ENCODE measurements at regions not wholly inside any gene's neighbourhood (a gene's known extent, or its start where the extent isn't known, plus 50 kb on each side); places are given as distances from the start of the nearest gene placed in this dataset.

- H3K27ac Mint-ChIP-seq (ENCODE audit: unreplicated experiment): no peak overlapping the region
- Histone ChIP-seq H3K4me1 (ENCODE audit: insufficient read depth, low read length) (no peaks in the 10 kb centered on the region), H3K36me3 (ENCODE audit: insufficient read depth, low read length) (no peaks in the 10 kb centered on the region), H4K20me1 (ENCODE audit: insufficient read depth, low read length) (no peaks in the 10 kb centered on the region), H3K79me2 (ENCODE audit: insufficient read depth, low read length) (no peaks in the 10 kb centered on the region), H3K9me3 (ENCODE audit: insufficient read depth, low read depth, low read length) (no peaks in the 10 kb centered on the region), H3K27ac (ENCODE audit: low read depth, low read length) (no peak overlapping the region), H3K27me3 (ENCODE audit: insufficient read depth, low read length) (no peaks in the 10 kb centered on the region), H3K4me3 (ENCODE audit: insufficient read depth, low read depth, low read length) (no peak overlapping the region), H3K9ac (ENCODE audit: low read length) (no peak overlapping the region), H3K4me2 (ENCODE audit: low read length) (no peak overlapping the region), H2AFZ (ENCODE audit: low read depth, low read length) (no peak overlapping the region)
- H3K4me3 Mint-ChIP-seq (ENCODE audit: unreplicated experiment): no peak overlapping the region
- no peaks in the 10 kb centered on the region for H3K27me3 Mint-ChIP-seq (ENCODE audit: low read depth, unreplicated experiment)
- no peaks in the 10 kb centered on the region for H3K36me3 Mint-ChIP-seq (ENCODE audit: low read depth, unreplicated experiment)
- TF ChIP-seq CTCF (IDR thresholded peaks at IDR 0.05; ENCODE audit: insufficient read depth, low read depth, low read length): no peak
- no peak for TF ChIP-seq EZH2 (IDR thresholded peaks at IDR 0.05; ENCODE audit: insufficient read depth, low read length)
- peaks cover 13% of the 10 kb centered on the region for H3K4me1 Mint-ChIP-seq (ENCODE audit: low read depth, unreplicated experiment)
- DNase-seq (ENCODE audit: low read depth) (no peak), FAIRE-seq (no peak)
- peaks cover 5% of the 10 kb centered on the region for H3K9me3 Mint-ChIP-seq (ENCODE audit: unreplicated experiment)
Observed at GRCh38 chr17:65433157-65433556, 128.3 kb downstream of the AXIN2 start.

GRCh38 chr17:65431116-65431515 lies 130.3 kb downstream of the AXIN2 start:
- no peak for FAIRE-seq
- Mint-ChIP-seq H3K36me3 (ENCODE audit: low read depth, unreplicated experiment) (no peaks in the 10 kb centered on the region), H3K9me3 (ENCODE audit: unreplicated experiment) (peaks cover 5% of the 10 kb centered on the region)

More at GRCh38 chr17:65431116-65431515, 130.3 kb downstream of the AXIN2 start:
- Mint-ChIP-seq H3K27me3 (ENCODE audit: low read depth, unreplicated experiment) (peaks cover 7% of the 10 kb centered on the region), H3K4me1 (ENCODE audit: low read depth, unreplicated experiment) (peaks cover 13% of the 10 kb centered on the region), H3K4me3 (ENCODE audit: unreplicated experiment) (no peak overlapping the region), H3K27ac (ENCODE audit: unreplicated experiment) (no peak overlapping the region)
- no peaks in the 10 kb centered on the region for H4K20me1 ChIP-seq (ENCODE audit: insufficient read depth, low read length)
- H3K9me3 ChIP-seq (ENCODE audit: insufficient read depth, low read depth, low read length): no peaks in the 10 kb centered on the region
- no peak overlapping the region for H3K9ac ChIP-seq (ENCODE audit: low read length)
- no peak overlapping the region for H3K4me2 ChIP-seq (ENCODE audit: low read length)
- H3K4me1 ChIP-seq (ENCODE audit: insufficient read depth, low read length): no peaks in the 10 kb centered on the region
- H3K4me3 ChIP-seq (ENCODE audit: insufficient read depth, low read depth, low read length): no peak overlapping the region
- no peak overlapping the region for H3K27ac ChIP-seq (ENCODE audit: low read depth, low read length)
- H3K36me3 ChIP-seq (ENCODE audit: insufficient read depth, low read length): no peaks in the 10 kb centered on the region
- no peak overlapping the region for H2AFZ ChIP-seq (ENCODE audit: low read depth, low read length)
- no peaks in the 10 kb centered on the region for H3K79me2 ChIP-seq (ENCODE audit: insufficient read depth, low read length)
- TF ChIP-seq CTCF (IDR thresholded peaks at IDR 0.05; ENCODE audit: insufficient read depth, low read depth, low read length): no peak
- TF ChIP-seq EZH2 (IDR thresholded peaks at IDR 0.05; ENCODE audit: insufficient read depth, low read length): no peak
- DNase-seq (ENCODE audit: low read depth): no peak
- no peaks in the 10 kb centered on the region for H3K27me3 ChIP-seq (ENCODE audit: insufficient read depth, low read length)

All from astrocyte (in vitro differentiated cells and primary cell).